DOHH2 (cell line): ENCODE measurements at regions not wholly inside any gene's neighbourhood (a gene's known extent, or its start where the extent isn't known, plus 50 kb on each side); places are given as distances from the start of the nearest gene placed in this dataset.

Source experiments
- H3F3A ChIP-seq: fragments of 200-600 bp; sonication (generic), shearing (Covaris generic); 2 replicates; pipeline ENCODE4 v1.6.0; 2016; ENCODE audit warnings: antibody characterized with exemption, mild to moderate bottlenecking; ENCODE audit not compliant: control insufficient read depth, insufficient read depth
- H3K27ac ChIP-seq: fragments of 200-600 bp; sonication (generic); 2 replicates; pipeline ENCODE4 v1.5.1; 2014; ENCODE audit warnings: low read depth, mild to moderate bottlenecking, low read length, moderate library complexity
- H3K27me3 ChIP-seq: fragments of 200-600 bp; sonication (generic); 2 replicates; pipeline ENCODE4 v1.6.1; 2014; ENCODE audit warnings: mild to moderate bottlenecking, low read length, mixed read lengths; ENCODE audit not compliant: control insufficient read depth
- H3K36me3 ChIP-seq: fragments of 200-600 bp; sonication (generic); 2 replicates; pipeline ENCODE4 v1.6.1; 2014; ENCODE audit warnings: mild to moderate bottlenecking, low read length, moderate library complexity, mixed read lengths; ENCODE audit not compliant: control insufficient read depth
- H3K4me1 ChIP-seq: fragments of 200-600 bp; sonication (generic); 2 replicates; pipeline ENCODE4 v1.6.1; 2014; ENCODE audit warnings: mild to moderate bottlenecking, low read length, mixed read lengths; ENCODE audit not compliant: control insufficient read depth
- H3K4me2 ChIP-seq: fragments of 200-600 bp; sonication (generic); 2 replicates; pipeline ENCODE4 v1.6.0; 2014; ENCODE audit warnings: mild to moderate bottlenecking, low read length, moderate library complexity
- H3K4me3 ChIP-seq: fragments of 200-600 bp; sonication (generic); 2 replicates; pipeline ENCODE4 v1.5.1; 2014; ENCODE audit warnings: mild to moderate bottlenecking, low read length, mixed read lengths
- H3K79me2 ChIP-seq: fragments of 200-600 bp; sonication (generic); 2 replicates; pipeline ENCODE4 v1.6.1; 2014; ENCODE audit warnings: mild to moderate bottlenecking, low read length, mixed read lengths; ENCODE audit not compliant: control insufficient read depth
- H3K9me2 ChIP-seq: fragments of 200-600 bp; sonication (generic); replicated peaks from 2 replicates; pipeline ENCODE4 v1.6.1; 2014; ENCODE audit warnings: mild to moderate bottlenecking, low read length, mixed read lengths; ENCODE audit not compliant: control insufficient read depth
- H3K9me3 ChIP-seq: fragments of 200-600 bp; sonication (generic); 2 replicates; pipeline ENCODE4 v1.6.1; 2014; ENCODE audit warnings: antibody characterized with exemption, low read length, mixed read lengths; ENCODE audit not compliant: control insufficient read depth, insufficient read depth
- H4K20me1 ChIP-seq: fragments of 200-600 bp; sonication (generic); 2 replicates; pipeline ENCODE4 v1.6.0; 2014; ENCODE audit warnings: low read depth, mild to moderate bottlenecking, antibody characterized with exemption, low read length, moderate library complexity; ENCODE audit not compliant: control insufficient read depth, insufficient read depth
- EZH2phosphoT487 ChIP-seq: fragments of 200-600 bp; sonication (generic); IDR thresholded peaks from 2 replicates; pipeline ENCODE4 v1.6.1; 2017; ENCODE audit warnings: borderline replicate concordance, mild to moderate bottlenecking, antibody characterized with exemption, low read length, moderate library complexity, mixed read lengths
- TF ChIP-seq, protein P1 (sequence below): fragments of 200-600 bp; sonication (generic); IDR thresholded peaks from one replicate; pipeline ENCODE4 v1.5.1; 2014; ENCODE audit warnings: antibody characterized with exemption, mild to moderate bottlenecking, low read depth, low read length; ENCODE audit not compliant: poor library complexity, severe bottlenecking

DNA sequence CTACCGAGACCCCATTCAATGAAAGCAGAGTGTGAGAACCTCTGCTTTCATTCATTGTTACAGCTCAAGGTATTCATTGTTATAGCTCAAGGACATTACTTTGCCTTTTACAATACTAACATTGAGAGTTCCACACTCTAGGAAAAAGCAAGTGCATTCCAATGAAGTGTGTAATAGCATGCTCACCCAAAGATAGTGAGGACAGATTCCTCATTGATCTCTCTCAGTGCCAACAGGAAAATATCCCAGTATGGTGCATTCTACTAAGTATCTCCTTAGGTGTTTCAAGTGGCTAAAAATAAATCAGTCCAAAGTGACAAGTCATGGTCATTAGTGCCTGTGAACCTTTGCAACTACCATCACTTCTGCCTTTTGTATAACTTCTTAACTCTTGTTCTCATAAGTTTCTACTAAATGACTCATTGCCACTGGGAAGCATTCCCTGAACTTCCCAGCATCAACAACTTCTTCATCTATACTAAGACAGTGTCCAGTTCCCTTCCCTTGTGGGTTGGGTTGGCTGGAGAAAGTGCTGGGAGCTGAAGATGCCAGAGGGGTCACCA is 140.7 kb upstream of the STXBP5 start:
- TF ChIP-seq, protein P1, sequence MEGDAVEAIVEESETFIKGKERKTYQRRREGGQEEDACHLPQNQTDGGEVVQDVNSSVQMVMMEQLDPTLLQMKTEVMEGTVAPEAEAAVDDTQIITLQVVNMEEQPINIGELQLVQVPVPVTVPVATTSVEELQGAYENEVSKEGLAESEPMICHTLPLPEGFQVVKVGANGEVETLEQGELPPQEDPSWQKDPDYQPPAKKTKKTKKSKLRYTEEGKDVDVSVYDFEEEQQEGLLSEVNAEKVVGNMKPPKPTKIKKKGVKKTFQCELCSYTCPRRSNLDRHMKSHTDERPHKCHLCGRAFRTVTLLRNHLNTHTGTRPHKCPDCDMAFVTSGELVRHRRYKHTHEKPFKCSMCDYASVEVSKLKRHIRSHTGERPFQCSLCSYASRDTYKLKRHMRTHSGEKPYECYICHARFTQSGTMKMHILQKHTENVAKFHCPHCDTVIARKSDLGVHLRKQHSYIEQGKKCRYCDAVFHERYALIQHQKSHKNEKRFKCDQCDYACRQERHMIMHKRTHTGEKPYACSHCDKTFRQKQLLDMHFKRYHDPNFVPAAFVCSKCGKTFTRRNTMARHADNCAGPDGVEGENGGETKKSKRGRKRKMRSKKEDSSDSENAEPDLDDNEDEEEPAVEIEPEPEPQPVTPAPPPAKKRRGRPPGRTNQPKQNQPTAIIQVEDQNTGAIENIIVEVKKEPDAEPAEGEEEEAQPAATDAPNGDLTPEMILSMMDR = no peak
- TF ChIP-seq EZH2phosphoT487 = no peak
- Histone ChIP-seq H3K4me2 (no peak overlapping the region), H3K4me1 (no peaks in the 10 kb centered on the region), H3K27me3 (no peaks in the 10 kb centered on the region), H3K27ac (no peak overlapping the region), H3F3A (no peaks in the 10 kb centered on the region), H3K9me3 (no peaks in the 10 kb centered on the region), H3K36me3 (no peaks in the 10 kb centered on the region), H3K4me3 (no peak overlapping the region), H4K20me1 (no peaks in the 10 kb centered on the region), H3K9me2 (no peaks in the 10 kb centered on the region), H3K79me2 (no peaks in the 10 kb centered on the region)

DNA sequence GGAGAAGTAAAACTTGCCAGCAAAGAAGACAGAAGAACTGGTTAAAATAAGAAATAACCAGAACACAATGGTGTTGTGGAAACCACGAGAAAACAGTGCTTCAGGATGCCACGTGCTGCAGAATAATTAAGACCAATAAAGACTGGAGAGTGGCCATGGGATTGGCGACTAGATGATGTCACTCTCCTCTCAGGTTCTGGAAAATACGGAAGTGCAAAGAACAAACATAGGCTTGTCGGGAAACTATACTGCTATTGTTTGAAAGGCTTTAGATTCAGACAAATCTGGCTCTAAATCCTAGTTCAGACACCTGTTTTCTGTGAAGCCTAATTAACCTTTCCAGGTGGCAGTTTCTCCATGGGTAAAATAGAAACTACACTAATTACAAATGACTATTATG is 138.4 kb upstream of the STXBP5 start:
- H3K9me3 ChIP-seq = no peaks in the 10 kb centered on the region
- no peaks in the 10 kb centered on the region for H4K20me1 ChIP-seq
- H3F3A ChIP-seq = no peaks in the 10 kb centered on the region
- no peaks in the 10 kb centered on the region for H3K79me2 ChIP-seq
- TF ChIP-seq, protein P1 = no peak
- no peak for TF ChIP-seq EZH2phosphoT487
- H3K4me3 ChIP-seq = no peak overlapping the region
- H3K36me3 ChIP-seq = no peaks in the 10 kb centered on the region
- H3K4me2 ChIP-seq = no peak overlapping the region
- H3K27ac ChIP-seq = no peak overlapping the region
- H3K9me2 ChIP-seq = no peaks in the 10 kb centered on the region
- H3K27me3 ChIP-seq = no peaks in the 10 kb centered on the region
- H3K4me1 ChIP-seq = no peaks in the 10 kb centered on the region

DNA sequence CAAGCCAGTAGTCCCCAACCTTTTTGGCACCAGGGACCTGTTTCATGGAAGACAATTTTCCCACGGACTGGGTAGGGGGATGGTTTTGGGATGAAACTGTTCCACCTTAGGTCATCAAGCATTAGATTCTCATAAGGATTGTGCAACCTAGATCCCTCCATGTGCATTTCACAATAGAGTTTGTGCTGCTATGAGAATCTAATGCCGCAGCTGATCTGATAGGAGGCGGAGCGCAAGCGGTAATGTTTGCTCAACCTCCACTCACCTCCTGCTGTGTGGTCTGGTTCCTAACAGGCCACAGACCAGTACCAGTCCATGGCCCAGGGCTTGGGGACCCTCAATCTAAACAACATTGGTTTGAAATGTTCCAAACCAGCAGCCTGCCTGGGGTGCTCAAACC is 137.0 kb upstream of the STXBP5 start:
- no peaks in the 10 kb centered on the region for H4K20me1 ChIP-seq

More for the DNA sequence above, 137.0 kb upstream of the STXBP5 start:
- no peaks in the 10 kb centered on the region for H3F3A ChIP-seq
- no peaks in the 10 kb centered on the region for H3K4me1 ChIP-seq
- H3K27ac ChIP-seq = no peak overlapping the region
- H3K36me3 ChIP-seq = no peaks in the 10 kb centered on the region
- H3K4me2 ChIP-seq = no peak overlapping the region
- no peaks in the 10 kb centered on the region for H3K79me2 ChIP-seq
- TF ChIP-seq EZH2phosphoT487 = no peak
- TF ChIP-seq, protein P1 = no peak
- H3K9me3 ChIP-seq = no peaks in the 10 kb centered on the region
- no peak overlapping the region for H3K4me3 ChIP-seq
- H3K27me3 ChIP-seq = no peaks in the 10 kb centered on the region
- H3K9me2 ChIP-seq = no peaks in the 10 kb centered on the region
